ENCODE measurements at regions not wholly inside any gene's neighbourhood (a gene's known extent, or its start where the extent isn't known, plus 50 kb on each side); places are given as distances from the start of the nearest gene placed in this dataset.
"Not testable (repeated sequence)": the region's sequence is repeated elsewhere in the genome, so short reads cannot be mapped to it uniquely, and the experiment has no call there.

- DNase-seq: no peak
Observed at GRCh38 chr12:93980711-93981110, 167.7 kb upstream of the PLXNC1 start.

GRCh38 chr12:93981411-93981810 lies 167.0 kb upstream of the PLXNC1 start:
- no peak for DNase-seq

GRCh38 chr12:93982771-93983315 lies 165.5 kb upstream of the PLXNC1 start:
- DNase-seq: peak; percentile 74

GRCh38 chr12:93984005-93984404 lies 164.4 kb upstream of the PLXNC1 start:
- no peak for DNase-seq

- DNase-seq: no peak
Observed at GRCh38 chr12:93989949-93990348, 158.4 kb upstream of the PLXNC1 start.

- peak; percentile 68 for DNase-seq
Observed at GRCh38 chr12:93990832-93991803, 157.3 kb upstream of the PLXNC1 start.

- DNase-seq: no peak
Observed at GRCh38 chr12:93991829-93992461, 156.4 kb upstream of the PLXNC1 start.

GRCh38 chr12:93994721-93995120 lies 153.7 kb upstream of the PLXNC1 start:
- no peak for DNase-seq

GRCh38 chr12:93996321-93996720 lies 152.1 kb upstream of the PLXNC1 start:
- DNase-seq: no peak

GRCh38 chr12:94001691-94002090 lies 146.7 kb upstream of the PLXNC1 start:
- DNase-seq: no peak

GRCh38 chr12:94002925-94003324 lies 145.5 kb upstream of the PLXNC1 start:
- not testable (repeated sequence) for DNase-seq

GRCh38 chr12:94007833-94008232 lies 140.5 kb upstream of the PLXNC1 start:
- not testable (repeated sequence) for DNase-seq

GRCh38 chr12:94010307-94010706 lies 138.1 kb upstream of the PLXNC1 start:
- no peak for DNase-seq

- DNase-seq: no peak
Observed at GRCh38 chr12:94012071-94012470, 136.3 kb upstream of the PLXNC1 start.

- DNase-seq: no peak
Observed at GRCh38 chr12:94012590-94012989, 135.8 kb upstream of the PLXNC1 start.

- not testable (repeated sequence) for DNase-seq
Observed at GRCh38 chr12:94017247-94017646, 131.1 kb upstream of the PLXNC1 start.

GRCh38 chr12:94020335-94020734 lies 128.0 kb upstream of the PLXNC1 start:
- no peak for DNase-seq

GRCh38 chr12:94023879-94024278 lies 124.5 kb upstream of the PLXNC1 start:
- no peak for DNase-seq

- no peak for DNase-seq
Observed at GRCh38 chr12:94025068-94025467, 123.3 kb upstream of the PLXNC1 start.

- DNase-seq: no peak
Observed at GRCh38 chr12:94025756-94026155, 122.6 kb upstream of the PLXNC1 start.

GRCh38 chr12:94026596-94026995 lies 121.8 kb upstream of the PLXNC1 start:
- no peak for DNase-seq

- DNase-seq: no peak
Observed at GRCh38 chr12:94027561-94027960, 120.8 kb upstream of the PLXNC1 start.

- no peak for DNase-seq
Observed at GRCh38 chr12:94031763-94032162, 116.6 kb upstream of the PLXNC1 start.

GRCh38 chr12:94032368-94032767 lies 116.0 kb upstream of the PLXNC1 start:
- no peak for DNase-seq

Measured in EL (cell line).